ENCODE measurements at regions not wholly inside any gene's neighbourhood (a gene's known extent, or its start where the extent isn't known, plus 50 kb on each side); places are given as distances from the start of the nearest gene placed in this dataset.

DNA sequence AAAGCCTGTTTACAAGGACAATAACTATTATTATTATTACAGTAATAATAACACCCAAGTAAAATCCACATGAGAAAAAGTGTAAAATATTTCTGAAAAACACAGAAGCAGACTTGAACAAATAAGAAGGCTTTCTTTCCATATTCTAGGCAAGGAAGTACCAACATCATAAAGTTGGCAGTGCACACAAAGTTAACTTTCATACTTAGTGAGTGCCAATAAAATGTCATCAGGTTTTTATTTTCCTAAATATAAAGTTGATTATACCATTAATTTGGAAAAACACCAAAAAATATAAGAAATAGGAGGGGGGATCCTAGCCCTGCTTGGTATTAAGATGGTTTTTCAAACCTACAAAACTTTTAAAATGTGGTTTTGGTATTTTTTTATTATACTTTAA lies 161.4 kb downstream of the PRELID2 start:
- Histone ChIP-seq H3K27ac (no peak overlapping the region), H3K36me3 (no peaks in the 10 kb centered on the region), H3K4me1 (peaks cover 0 to under 1% (median 0%) of the 10 kb centered on the region in 3 donors), H3K27me3 (no peaks in the 10 kb centered on the region), H3K9me3 (no peaks in the 10 kb centered on the region), H3K4me3 (no peak overlapping the region)
- no peak for TF ChIP-seq POLR2A (IDR thresholded peaks at IDR 0.05)
- TF ChIP-seq CTCF (IDR thresholded peaks at IDR 0.05): no peak
- DNase-seq: no peak
- intact Hi-C loops (cut with DNase I): no loop called here

GRCh38 chr5:145668714-145669113 lies 166.4 kb downstream of the PRELID2 start:
- DNase-seq: no peak
- intact Hi-C loops (cut with DNase I): no loop called here
- Histone ChIP-seq H3K36me3 (no peaks in the 10 kb centered on the region), H3K9me3 (no peaks in the 10 kb centered on the region), H3K4me1 (peaks cover 0 to 28% (median 8%) of the 10 kb centered on the region in 3 donors), H3K27ac (peak overlapping the region in 1 of 4 donors; percentile 63), H3K27me3 (no peaks in the 10 kb centered on the region), H3K4me3 (no peak overlapping the region)
- no peak for TF ChIP-seq POLR2A (IDR thresholded peaks at IDR 0.05)
- 56 to 63% methylated on average over 3 of the region's 3 CpGs for WGBS, 2 donors

GRCh38 chr5:145667742-145668141 lies 167.4 kb downstream of the PRELID2 start:
- no peaks in the 10 kb centered on the region for H3K36me3 ChIP-seq
- 62 to 67% methylated on average over 3 of the region's 3 CpGs for WGBS, 2 donors
- TF ChIP-seq CTCF (IDR thresholded peaks at IDR 0.05) (no peak), POLR2A (IDR thresholded peaks at IDR 0.05) (no peak)
- no peak overlapping the region for H3K4me3 ChIP-seq
- no peak for DNase-seq
- peak overlapping the region in 3 of 4 donors; percentile 48 to 63 (median 58) for H3K27ac ChIP-seq
- H3K4me1 ChIP-seq: peaks cover 0 to 28% (median 8%) of the 10 kb centered on the region in 3 donors
- no peaks in the 10 kb centered on the region for H3K27me3 ChIP-seq
- H3K9me3 ChIP-seq: no peaks in the 10 kb centered on the region
- intact Hi-C loops (cut with DNase I): no loop called here

DNA sequence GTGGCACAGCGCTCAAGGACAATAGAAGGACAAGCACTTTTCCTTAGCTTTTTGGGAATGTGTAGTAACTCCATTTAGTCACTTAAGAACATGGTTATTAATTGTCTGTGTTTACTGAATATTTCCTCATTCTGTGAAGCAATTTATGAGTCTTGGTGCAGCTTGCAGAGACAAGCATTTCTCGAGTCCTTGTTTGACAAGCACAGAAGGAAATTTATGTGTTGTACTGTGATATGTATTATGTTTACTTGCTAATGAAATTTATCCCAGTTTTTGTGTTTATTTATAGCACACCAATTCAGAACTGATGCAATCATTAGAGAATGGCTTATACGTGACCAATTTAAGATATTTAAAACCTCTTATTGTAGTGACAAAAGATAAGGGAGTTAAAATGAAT lies 168.6 kb downstream of the PRELID2 start:
- Histone ChIP-seq H3K4me3 (no peak overlapping the region), H3K4me1 (peaks cover 0 to 36% (median 14%) of the 10 kb centered on the region in 3 donors), H3K27ac (peak overlapping the region in 3 of 4 donors; percentile 19 to 63 (median 58)), H3K36me3 (no peaks in the 10 kb centered on the region), H3K27me3 (no peaks in the 10 kb centered on the region), H3K9me3 (no peaks in the 10 kb centered on the region)
- DNase-seq: no peak
- no peak for TF ChIP-seq CTCF (IDR thresholded peaks at IDR 0.05)
- no peak for TF ChIP-seq POLR2A (IDR thresholded peaks at IDR 0.05)
- WGBS, 2 donors: 66 to 71% methylated on average over 3 of the region's 3 CpGs
- intact Hi-C loops (cut with DNase I): no loop called here

DNA sequence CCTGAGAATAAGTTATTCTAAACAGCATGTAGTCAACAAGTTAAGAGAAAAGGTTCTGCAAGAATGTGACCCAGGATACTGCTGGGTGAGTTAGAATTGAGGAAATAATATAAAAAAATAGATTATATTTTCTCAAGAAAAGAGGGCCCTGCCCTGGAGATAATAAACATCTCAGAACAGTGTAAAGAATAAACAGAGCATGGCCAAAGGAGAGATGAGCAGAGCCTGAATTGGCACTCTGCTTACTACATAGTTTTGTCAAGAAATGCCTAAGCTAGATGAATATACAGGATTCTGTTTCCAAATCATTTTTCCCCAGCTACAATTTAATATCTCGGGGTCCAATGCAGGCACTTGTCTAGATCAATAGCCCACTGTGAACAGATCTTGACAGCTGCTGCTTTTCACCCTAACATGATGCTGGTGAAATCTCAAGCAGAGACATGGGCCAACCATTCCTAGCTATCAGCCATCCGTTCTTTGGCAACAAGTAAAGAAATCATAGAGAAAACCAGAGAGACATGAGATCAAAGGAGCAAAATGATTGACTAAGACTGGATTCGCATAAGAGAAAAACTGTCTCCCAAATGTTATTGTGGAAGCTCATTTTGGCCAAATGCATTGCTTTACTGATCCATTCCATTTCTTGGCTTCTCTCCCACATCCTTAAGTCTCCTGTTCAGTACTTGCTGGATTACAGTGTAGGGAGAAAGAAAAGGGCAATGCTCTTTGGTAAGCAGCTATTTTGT lies 173.2 kb downstream of the PRELID2 start:
- WGBS, 2 donors: 33 to 40% methylated on average over 3 of the region's 3 CpGs
- Histone ChIP-seq H3K4me1 (peaks cover 0 to 25% (median 8%) of the 10 kb centered on the region in 3 donors), H3K4me3 (no peak overlapping the region), H3K36me3 (no peaks in the 10 kb centered on the region), H3K27me3 (no peaks in the 10 kb centered on the region), H3K27ac (no peak overlapping the region), H3K9me3 (no peaks in the 10 kb centered on the region)
- no peak for DNase-seq
- no peak for TF ChIP-seq CTCF (IDR thresholded peaks at IDR 0.05)
- no peak for TF ChIP-seq POLR2A (IDR thresholded peaks at IDR 0.05)
- intact Hi-C loops (cut with DNase I): no loop called here

Measured in esophagus squamous epithelium (tissue), 5 donors.